ENCODE measurements at regions not wholly inside any gene's neighbourhood (a gene's known extent, or its start where the extent isn't known, plus 50 kb on each side); places are given as distances from the start of the nearest gene placed in this dataset.

DNA sequence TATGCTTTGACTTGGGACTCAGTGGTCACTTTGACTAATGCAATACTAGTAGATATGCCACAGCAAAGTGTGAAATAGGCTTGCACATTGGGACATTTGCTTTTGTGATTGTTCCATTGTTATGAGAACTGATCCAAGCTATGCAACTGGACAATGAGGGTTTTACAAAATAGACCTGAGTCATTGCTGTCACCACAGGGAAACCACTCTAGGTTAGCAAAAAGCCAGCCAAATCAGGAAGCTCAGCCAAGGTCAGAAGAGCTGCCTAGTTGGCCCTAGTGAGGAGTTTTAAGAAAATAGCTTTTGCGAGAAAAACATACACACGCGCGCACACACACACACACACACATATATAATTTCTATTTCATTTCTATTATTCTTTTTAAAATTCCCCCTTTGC, 452.4 kb upstream of the CDH7 start:
- Histone ChIP-seq H3K9me3 (no peaks in the 10 kb centered on the region), H3K4me1 (no peaks in the 10 kb centered on the region), H3K36me3 (no peaks in the 10 kb centered on the region), H3K4me3 (no peak overlapping the region), H3K27me3 (no peaks in the 10 kb centered on the region), H3K27ac (no peak overlapping the region)
- intact Hi-C loops (cut with DNase I; ENCODE audit: low total_unique reads): no loop called here
- no peak for DNase-seq (ENCODE audit: low spot score in 2 of 2)
- TF ChIP-seq POLR2A (IDR thresholded peaks at IDR 0.05) (no peak), POLR2AphosphoS5 (IDR thresholded peaks at IDR 0.05) (no peak)
- TF ChIP-seq, protein P1, sequence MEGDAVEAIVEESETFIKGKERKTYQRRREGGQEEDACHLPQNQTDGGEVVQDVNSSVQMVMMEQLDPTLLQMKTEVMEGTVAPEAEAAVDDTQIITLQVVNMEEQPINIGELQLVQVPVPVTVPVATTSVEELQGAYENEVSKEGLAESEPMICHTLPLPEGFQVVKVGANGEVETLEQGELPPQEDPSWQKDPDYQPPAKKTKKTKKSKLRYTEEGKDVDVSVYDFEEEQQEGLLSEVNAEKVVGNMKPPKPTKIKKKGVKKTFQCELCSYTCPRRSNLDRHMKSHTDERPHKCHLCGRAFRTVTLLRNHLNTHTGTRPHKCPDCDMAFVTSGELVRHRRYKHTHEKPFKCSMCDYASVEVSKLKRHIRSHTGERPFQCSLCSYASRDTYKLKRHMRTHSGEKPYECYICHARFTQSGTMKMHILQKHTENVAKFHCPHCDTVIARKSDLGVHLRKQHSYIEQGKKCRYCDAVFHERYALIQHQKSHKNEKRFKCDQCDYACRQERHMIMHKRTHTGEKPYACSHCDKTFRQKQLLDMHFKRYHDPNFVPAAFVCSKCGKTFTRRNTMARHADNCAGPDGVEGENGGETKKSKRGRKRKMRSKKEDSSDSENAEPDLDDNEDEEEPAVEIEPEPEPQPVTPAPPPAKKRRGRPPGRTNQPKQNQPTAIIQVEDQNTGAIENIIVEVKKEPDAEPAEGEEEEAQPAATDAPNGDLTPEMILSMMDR (IDR thresholded peaks at IDR 0.05): no peak

DNA sequence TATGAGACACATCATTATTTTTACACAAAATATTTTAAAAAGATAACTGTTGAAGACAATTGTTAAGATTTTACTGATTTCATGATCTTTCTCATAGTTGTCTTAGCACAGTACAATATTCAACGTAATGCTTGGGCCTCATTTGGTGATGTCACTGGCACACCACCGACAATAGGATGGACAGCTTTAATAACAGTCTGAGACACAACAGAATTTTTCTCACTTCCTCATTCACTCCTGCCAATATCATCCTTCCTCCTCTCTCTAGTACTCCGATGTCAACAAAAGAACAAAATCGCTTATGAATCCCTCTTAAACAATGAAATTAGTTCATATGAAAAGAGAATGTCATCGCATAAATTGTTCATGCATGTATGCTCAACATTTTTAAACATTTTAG, 461.9 kb upstream of the CDH7 start:
- no peak for DNase-seq (ENCODE audit: low spot score in 2 of 2)
- H3K4me1 ChIP-seq: no peaks in the 10 kb centered on the region
- intact Hi-C loops (cut with DNase I; ENCODE audit: low total_unique reads): no loop called here
- H3K27ac ChIP-seq: no peak overlapping the region
- no peak overlapping the region for H3K4me3 ChIP-seq
- no peaks in the 10 kb centered on the region for H3K9me3 ChIP-seq
- H3K27me3 ChIP-seq: no peaks in the 10 kb centered on the region
- TF ChIP-seq POLR2AphosphoS5 (IDR thresholded peaks at IDR 0.05): no peak
- no peak for TF ChIP-seq POLR2A (IDR thresholded peaks at IDR 0.05)
- TF ChIP-seq, protein P1 (IDR thresholded peaks at IDR 0.05): no peak
- no peaks in the 10 kb centered on the region for H3K36me3 ChIP-seq

DNA sequence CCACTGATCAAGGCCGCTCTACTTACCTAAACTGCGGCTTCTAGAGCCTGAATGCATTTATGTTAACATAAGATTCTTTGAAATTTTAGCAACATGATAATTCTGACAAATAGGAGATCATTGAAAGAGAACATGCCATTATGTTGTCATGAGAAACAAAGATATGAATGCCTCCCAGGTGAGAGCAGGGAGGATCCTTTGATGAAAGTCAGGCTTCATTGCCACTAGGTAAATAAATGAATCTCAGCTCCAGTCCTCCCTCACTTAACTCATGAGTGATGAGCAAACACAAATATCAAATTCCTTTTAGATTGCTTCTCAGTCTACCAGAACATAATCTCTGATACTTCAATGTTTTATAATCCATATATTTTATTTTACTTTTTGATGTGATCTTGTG, 463.2 kb upstream of the CDH7 start:
- H3K27me3 ChIP-seq: no peaks in the 10 kb centered on the region
- H3K9me3 ChIP-seq: no peaks in the 10 kb centered on the region
- no peaks in the 10 kb centered on the region for H3K36me3 ChIP-seq
- no peak overlapping the region for H3K4me3 ChIP-seq
- H3K27ac ChIP-seq: no peak overlapping the region
- intact Hi-C loops (cut with DNase I; ENCODE audit: low total_unique reads): no loop called here
- TF ChIP-seq POLR2AphosphoS5 (IDR thresholded peaks at IDR 0.05) (no peak), POLR2A (IDR thresholded peaks at IDR 0.05) (no peak)
- TF ChIP-seq, protein P1 (IDR thresholded peaks at IDR 0.05): no peak
- DNase-seq (ENCODE audit: low spot score in 2 of 2): no peak
- H3K4me1 ChIP-seq: no peaks in the 10 kb centered on the region

DNA sequence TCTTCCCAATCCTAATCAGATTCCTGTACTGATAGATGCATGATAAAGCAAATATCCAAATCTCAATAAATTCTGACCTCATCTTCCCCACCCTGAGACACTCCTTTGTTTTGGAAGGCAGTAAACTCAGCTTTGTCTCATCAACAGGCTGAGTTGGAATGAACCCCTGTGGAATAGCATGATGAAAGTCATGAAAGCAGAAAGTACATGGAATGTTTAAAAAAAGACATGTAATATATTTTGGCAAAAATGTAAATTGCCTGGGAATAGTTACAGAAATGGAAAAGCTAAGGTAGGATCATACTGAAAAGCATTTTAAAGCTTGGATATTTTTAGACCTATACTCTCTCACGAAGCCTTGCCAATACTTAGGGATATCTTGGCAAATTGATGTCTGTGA, 468.7 kb upstream of the CDH7 start:
- no peaks in the 10 kb centered on the region for H3K4me1 ChIP-seq
- no peaks in the 10 kb centered on the region for H3K27me3 ChIP-seq
- H3K9me3 ChIP-seq: no peaks in the 10 kb centered on the region
- intact Hi-C loops (cut with DNase I; ENCODE audit: low total_unique reads): no loop called here
- no peak overlapping the region for H3K27ac ChIP-seq
- H3K4me3 ChIP-seq: no peak overlapping the region
- H3K36me3 ChIP-seq: no peaks in the 10 kb centered on the region
- TF ChIP-seq POLR2A (IDR thresholded peaks at IDR 0.05): no peak
- TF ChIP-seq, protein P1 (IDR thresholded peaks at IDR 0.05): no peak
- no peak for TF ChIP-seq POLR2AphosphoS5 (IDR thresholded peaks at IDR 0.05)
- DNase-seq (ENCODE audit: low spot score in 2 of 2): no peak

DNA sequence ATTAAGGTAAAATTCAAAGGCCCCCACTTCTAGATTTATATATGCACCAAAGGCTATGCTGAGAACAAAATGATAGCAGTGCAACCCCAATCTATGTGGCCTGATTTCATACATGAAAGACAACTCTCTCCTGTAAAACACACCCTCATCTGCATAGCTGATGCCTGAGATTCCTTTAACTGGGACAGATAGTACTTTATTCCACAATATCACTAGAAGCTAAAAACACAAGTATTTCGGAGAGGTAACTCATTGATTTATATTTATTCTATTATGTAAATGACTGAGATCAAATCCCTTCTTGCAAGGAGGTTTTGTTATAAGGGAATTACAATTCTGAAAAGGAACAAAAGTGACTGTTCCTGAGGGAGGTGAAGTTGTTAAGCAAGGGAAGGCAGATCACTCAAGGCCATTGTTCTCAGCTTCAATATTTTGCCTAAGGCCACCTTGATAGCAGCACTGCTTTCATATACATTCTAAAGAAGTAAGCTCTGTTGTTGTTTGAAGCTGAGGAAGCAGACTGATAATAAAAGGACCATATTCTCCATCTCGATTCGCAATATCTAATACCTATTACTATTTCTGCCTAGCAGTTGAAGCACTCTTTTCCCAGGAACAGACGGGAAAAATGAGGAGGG, 471.0 kb upstream of the CDH7 start:
- no peak for TF ChIP-seq POLR2AphosphoS5 (IDR thresholded peaks at IDR 0.05)
- Histone ChIP-seq H3K27me3 (no peaks in the 10 kb centered on the region), H3K27ac (no peak overlapping the region), H3K4me3 (no peak overlapping the region), H3K4me1 (no peaks in the 10 kb centered on the region), H3K9me3 (no peaks in the 10 kb centered on the region), H3K36me3 (no peaks in the 10 kb centered on the region)
- intact Hi-C loops (cut with DNase I; ENCODE audit: low total_unique reads): no loop called here
- DNase-seq (ENCODE audit: low spot score in 2 of 2): no peak
